ENCODE measurements at regions not wholly inside any gene's neighbourhood (a gene's known extent, or its start where the extent isn't known, plus 50 kb on each side); places are given as distances from the start of the nearest gene placed in this dataset.

DNA sequence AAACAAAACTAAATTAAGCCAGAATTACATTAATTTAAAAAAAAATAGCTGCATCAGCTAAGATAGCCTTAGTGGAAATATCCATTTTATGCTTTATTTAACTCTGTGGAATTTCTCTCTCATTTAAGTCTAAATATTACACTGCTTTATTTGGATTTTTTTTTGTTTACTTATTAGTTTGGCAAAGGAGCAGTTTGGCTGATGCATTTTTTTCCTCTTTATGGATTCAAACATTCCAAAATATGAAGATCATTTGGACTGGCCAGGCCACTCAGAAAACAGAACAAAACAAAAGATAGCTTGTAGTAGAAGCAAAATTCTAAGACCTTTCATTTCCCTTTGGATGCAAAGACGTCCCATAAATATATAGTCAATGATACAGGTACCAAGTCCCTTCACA is 707.3 kb upstream of the UBE2E2 start:
- DNase-seq, result no peak

DNA sequence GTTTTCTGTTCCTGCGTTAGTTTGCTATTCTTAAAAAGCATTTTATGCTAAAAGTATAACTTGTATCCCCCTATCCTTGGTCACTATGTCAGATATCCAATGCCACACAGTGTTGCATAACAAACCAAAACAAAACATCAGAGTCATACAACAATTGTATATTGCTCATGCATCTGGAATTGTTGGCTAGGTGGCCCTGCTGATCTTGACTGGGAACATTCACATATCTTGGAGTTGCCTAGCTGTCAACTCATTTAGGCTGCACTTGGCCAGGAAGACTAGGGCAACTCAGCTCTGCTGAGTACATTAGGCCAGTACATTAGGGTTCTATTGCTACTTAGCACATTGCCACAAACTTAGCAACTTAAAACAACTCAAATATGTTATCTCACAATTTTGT is 706.5 kb upstream of the UBE2E2 start:
- no peak for DNase-seq

DNA sequence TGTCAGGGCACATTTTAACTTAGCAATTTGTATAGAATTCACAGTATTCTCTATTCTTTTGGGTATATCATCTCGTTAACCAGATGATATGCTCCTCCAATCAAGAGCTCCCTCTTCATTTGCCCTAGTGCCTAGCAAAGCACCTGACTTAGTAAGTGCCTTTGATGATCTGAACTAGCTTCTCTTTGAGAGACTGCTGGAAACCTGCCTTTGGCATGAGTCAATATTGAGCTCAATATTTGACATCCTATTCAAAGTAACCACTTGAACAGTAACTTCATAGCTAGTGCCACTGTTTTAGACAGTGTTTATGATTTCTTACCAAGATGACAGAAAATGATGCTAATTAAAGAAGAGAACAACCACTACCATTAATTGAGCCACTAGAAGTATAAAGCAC is 696.3 kb upstream of the UBE2E2 start:
- no peak for DNase-seq

DNA sequence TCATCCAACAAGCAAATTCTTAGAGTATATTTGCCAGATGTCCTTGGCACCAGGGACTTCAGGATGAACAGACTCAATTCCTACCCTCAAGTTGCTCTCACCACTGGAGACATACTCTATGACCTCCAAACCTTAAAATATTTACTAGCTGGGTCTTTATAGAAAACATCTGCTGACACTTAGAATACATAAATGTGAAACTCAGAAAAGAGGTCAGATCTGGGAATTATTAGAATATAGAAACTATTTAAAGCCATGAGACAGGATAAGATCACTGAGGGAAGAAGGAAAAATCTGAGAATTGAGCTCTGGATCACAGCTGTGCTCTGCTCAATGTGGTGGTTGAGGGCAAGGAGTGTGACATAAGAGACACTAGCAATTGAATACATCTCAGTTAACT is 695.4 kb upstream of the UBE2E2 start:
- DNase-seq, result no peak

DNA sequence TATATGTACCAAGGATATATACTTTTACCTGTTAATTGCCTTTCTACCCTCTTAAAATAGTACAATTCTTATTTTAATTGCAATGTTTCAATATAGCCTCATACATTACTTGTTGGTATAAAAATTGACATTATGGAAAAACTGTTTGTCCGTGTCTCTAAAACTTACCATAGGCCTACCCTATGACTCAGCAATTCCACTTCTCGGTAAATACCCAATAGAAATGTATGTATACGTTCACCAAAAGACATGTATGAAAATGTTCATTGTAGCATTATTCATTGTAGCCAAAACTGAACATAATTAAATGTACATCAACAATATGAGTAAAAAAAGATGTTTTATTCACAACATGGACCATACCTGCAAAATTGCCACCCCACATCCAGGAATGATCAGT is 679.2 kb upstream of the UBE2E2 start:
- no peak for DNase-seq

DNA sequence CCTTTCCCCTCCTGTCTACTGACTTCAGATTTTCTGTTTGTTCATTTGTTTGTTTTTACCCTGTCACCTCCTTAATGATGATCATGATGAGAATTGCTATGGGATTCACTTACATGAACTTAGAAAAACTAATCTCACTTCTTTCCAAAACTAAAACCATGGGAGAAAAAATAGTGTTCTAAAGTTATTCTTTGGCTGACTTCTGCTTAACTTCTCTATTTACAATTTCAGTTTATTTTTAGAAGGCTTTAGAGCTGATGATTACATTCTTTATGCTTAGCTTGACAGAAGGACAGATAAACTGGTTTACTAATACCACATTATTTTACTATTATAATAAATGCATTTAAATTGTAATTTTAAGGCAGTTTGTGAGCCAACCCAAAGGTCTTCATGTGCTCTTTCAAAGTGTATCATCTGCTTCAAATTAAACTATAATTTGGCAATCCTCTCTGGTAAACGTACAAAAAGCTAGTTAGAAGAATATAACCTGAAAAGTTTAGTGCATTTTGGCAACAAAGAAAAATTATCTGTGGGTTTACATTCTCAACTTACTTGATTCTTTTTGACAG is 676.8 kb upstream of the UBE2E2 start:
- no peak for DNase-seq

DNA sequence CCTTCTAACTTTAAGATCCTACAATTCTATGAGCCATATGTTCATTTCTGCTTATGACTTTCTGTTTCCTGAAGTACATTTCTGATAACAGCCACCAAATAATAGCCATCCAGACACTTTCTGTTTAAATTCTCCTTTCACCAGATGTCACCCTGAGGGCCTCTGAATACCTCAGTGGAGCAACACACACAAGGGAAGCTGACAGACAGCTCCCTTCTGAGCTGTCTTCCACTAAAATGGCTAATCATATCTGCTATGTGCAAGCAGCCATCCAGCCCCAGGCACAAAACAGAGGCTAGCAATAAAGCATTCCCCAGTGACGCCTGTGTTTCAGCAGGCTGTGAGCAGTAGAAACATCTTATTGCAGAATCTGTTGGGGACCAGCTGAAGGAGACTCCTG is 666.6 kb upstream of the UBE2E2 start:
- no peak for DNase-seq

DNA sequence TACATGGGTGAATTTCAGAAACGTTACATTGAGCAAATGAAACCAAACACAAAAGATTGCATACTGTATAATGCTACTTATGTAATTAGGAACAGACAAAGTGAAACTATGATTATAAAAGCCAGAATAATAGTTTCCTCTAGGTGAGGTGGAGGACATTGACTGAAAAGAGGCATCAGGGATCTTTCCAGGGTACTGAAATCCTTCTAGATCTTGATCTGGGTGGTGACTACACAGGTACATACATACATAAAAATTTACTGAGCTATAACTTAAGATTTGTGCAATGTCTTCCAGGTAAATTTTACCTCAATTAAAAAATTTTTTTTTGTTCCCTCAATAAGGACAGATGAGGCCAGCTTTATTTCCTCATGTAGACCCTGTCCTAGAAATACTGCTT is 665.6 kb upstream of the UBE2E2 start:
- no peak for DNase-seq

DNA sequence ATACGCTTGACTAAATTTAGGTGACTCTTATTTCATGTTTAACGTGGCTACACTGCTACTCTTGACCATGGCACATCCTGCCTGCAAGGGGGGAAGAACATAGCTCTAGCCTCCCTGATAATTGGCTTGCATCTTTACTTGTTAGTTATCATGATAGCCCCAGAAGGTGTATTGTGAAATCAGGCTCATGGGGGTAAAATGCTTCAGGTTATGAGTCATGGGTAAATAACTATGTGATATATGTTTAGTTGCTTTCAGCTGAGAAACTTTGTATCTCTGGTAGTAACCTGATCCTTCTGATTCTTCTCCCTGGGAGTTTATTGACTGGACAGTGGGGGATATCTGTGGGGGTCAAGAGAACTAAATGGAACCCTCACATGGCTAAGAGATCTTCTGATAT is 660.8 kb upstream of the UBE2E2 start:
- no peak for DNase-seq

DNA sequence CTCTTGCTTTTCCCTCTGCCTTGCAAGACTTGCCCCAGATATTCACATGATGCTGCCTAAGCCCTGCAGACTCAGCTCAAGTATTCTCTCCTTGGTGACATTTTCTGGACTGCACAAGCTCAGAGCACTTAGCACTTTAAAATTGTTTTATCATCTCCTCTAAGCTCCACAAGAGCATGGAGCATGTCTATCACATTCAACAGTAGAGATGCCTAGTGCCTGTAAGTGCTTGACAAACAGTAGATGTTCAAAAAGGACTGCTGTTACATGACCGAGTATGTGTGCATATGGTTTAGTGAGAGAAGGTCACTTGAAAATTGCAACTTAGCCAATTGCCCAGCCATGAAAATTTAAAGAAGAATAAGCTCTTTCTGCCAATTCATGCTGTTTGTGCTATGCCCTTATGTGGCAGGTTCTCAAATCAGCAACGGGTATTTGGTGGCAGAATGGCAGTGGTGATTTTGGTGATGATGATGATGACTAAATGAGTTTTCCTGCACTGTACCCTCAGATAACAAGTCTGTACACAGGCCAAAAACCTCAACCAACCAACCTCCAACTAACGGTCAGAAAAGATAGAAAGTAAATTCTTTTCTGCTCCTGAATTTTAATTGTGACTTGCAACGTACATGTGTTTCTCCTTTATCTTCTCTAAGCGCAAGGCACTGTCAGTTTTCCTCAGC is 647.2 kb upstream of the UBE2E2 start:
- no peak for DNase-seq

DNA sequence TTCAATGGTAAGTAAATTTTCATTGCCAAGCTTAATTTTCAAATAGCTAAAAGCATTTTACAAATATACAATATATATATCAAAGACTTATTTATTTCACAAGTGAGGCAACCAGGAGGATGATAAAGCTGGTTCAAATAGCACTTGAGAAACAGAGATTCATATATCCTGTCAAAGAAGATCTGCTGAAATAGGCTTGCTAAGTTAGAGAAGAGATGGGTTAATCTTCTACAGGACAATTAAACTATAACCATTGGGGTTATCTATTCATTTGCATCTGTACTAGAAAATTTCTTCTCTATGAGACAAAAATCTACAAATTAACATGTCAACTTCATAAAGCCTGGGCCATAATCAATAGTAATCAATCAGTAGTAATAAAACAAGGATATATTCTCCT is 637.7 kb upstream of the UBE2E2 start:
- DNase-seq, result no peak

DNA sequence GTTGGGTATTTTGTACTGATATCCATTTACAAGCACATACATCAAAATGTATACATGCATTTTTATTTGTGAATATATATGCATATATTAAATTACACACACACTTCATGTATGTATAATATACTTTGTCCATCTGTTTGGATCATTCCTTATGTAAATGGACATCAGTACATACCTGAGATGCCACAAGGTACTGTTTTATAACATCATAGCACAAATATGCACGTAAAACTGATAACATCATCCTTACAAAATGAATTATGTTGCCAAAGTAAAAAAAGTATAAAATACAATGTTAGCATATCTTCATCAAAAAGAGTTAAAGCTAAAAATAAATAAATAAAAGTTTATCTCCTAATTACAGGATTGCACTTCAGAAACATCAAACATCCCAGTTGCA is 634.8 kb upstream of the UBE2E2 start:
- DNase-seq, result no peak

DNA sequence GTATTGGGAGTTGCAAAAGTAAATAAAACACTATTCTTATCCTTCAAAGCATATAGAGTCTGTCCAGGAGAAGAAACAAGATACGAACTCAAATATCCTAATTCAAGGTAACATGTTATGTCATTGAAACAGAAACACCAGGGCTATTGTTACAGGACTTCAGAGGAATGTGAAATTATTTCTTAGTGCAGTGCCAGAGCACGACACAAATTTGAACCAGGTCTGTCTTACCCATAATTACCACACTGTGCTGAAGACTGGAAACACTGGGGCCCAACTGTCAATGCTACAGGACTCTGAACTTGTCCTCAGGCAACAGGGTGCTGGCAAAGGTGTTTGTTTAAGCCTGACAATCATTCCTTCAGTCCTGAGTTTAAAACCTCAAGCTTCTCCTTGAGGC is 633.6 kb upstream of the UBE2E2 start:
- DNase-seq, result no peak

DNA sequence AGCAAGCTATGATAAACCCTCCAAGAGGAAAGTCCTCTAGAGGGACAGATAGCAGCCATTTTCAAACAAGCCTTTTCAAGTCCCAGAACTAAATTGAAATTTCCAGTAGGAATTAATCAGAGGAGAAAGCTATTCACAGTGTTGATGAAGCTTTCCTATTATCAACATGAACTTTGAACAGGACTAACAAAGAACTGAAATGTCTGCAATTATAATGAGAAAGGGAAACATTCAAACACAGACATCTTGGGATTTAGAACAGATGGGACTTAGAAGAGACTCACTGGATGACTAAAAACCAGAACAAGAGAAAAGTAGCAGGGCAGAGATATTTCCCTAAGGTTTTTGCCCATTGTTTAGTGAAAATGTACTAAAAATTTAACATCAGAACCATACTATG is 622.1 kb upstream of the UBE2E2 start:
- no peak for DNase-seq

DNA sequence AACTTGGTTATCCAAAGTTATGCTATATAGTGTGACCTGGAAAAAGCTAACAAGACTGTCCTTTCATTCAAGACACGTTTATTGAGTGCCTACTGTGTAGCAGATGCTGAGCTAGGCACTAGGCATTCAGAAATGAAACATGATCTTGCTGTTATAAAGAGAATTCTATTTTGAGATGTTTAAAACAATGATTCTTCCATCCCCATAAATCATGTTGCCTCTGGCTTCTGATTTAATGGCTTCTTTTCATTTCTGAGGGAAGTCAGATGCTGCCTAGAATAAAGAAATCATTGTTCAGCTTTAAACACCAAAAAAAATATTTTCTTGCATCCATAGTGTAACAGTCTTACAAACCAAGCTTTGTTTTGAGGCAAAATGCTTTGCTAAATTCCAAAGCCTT is 620.9 kb upstream of the UBE2E2 start:
- no peak for DNase-seq

DNA sequence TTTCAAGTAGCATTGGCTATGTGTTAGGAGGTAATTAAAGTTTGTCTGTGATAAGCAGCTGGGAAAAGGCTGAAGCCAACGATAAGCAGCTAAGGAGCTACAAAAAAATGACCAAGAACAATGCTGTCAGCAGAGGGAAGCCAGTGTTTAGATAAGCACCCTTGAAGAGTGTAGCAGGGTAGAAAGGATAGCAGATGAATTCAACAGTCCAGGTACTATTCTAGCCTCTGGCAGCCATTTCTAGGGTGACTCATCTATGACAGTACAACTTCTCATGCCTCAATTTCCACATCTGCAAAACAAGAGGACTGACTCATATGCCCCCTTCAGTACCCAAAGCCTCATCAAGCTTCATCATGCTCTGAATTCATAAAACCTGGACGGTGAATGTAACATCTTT is 617.6 kb upstream of the UBE2E2 start:
- no peak for DNase-seq

DNA sequence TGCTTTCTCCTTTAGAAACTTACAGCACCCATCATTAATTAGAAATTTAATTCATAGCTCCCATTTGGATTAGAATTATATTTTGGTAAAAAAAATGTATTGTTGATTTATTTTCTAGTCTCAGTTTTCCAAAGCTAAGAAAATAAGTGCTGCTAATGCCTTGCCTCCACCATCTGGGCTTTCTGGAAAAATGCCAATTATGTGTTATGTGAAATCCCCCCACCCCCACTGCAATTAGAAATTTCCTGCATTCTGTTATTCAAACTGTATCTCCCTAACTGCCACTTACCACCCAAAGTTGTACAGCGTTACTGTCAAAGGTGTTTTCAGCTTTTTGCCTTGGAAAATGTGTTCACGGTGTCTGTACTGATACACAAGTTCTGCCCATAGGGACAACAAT is 617.2 kb upstream of the UBE2E2 start:
- no peak for DNase-seq

DNA sequence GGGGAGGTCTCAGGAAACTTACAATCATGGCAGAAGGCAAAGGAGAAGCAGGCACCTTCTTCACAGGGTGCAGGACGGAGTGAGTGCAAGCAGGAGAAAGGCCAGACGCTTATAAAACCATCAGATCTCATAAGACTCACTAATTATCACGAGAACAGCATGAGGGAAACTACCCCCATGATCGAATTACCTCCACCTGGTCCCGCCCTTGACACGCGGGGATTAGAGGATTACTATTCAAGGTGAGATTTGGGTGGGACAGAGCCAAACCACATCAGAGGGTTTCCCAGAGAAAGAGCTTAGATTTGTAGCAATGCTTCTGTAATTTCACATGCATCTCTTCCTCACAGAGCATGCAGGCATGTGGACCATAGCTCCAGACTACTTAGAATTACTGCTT is 615.7 kb upstream of the UBE2E2 start:
- DNase-seq, result no peak

DNA sequence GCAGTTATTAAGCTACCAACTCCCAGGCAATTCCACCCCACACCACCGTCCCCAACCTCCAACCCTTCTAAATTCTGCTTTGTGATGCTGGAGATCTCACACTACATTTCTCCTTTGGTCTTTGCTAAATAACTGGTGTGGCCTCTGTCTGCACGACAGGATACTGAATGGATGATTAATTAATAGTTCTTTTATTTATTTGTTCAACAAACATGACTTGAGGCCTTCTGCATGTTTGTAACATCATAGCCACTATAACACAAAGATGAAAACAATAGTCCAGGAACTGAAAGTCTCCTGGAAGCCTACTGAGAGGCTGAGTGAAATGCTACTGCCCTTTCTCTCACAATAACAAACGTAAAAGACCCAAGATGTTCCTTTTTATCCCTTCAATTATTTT is 609.5 kb upstream of the UBE2E2 start:
- DNase-seq, result no peak

DNA sequence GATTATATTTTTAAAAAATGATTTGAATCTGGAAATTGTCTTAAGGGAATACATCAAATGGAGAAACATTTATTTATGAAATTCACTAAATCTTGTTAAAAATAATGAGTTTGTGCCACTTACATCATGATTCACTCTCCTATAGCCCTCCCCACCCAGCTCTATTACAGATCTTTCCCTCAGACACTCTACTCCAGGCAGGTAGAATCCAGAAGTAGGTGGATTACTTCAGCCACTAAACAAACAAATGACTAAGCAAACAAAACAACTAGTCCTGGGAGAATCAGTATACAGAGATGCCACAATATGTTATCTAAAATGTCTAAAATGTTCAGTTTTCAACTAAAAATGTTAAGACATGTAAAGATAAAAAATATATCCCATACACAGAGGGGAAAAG is 608.1 kb upstream of the UBE2E2 start:
- DNase-seq, result no peak

DNA sequence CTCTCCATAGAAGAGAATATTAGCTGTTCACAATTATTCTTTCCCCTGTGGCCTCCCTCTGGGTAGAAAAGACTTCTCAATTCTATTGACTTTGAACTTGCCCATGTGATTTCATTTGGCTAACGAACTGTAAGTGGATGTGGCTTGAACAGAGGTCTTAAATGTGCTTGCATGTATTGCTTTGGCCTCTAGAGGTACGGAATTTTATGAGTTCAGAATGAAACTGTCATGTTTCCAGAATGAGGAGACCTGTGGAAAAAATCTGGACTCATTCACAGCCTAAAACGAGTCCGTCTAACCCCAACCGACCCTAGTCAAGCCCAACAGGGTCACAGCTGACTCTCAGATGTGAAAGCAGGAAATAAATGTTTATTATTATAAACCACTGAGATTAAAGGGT is 596.7 kb upstream of the UBE2E2 start:
- no peak for DNase-seq

DNA sequence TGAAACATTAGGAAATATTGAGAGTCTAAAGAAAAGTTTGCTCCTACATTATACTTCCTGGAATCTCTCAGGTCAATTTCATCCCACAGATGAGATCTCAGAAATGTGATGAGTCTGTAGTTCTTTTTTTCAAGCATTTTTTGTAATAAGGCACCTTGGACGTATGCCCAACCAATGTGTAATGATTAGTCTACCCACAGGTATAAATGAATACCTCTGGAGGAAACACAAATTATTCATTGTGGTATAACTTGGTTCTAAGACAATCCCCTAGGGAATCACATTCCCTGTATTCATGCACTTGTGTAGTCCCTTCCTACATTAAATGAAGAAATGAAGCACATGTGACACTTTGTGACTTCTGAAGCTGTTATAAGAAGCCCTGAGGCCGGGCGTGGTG is 596.2 kb upstream of the UBE2E2 start:
- DNase-seq, result no peak

DNA sequence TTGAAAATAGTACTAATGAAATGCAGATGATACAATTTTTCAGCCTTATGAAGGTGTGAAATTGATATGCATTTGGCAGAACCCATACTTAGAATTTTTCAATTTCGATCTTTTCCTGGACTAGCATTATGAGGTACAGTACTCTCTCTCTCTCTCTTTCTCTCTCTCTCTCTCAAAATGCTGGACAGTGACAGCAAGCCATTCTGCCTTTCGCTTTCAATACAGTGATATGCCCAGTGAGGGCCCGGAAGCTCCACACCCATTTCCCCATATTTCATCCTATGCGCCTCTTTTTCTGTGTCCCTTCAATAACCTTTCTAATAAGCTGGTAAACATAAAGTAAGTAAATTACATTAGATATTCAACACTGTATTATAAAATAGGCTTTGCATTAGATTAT is 595.0 kb upstream of the UBE2E2 start:
- no peak for DNase-seq

DNA sequence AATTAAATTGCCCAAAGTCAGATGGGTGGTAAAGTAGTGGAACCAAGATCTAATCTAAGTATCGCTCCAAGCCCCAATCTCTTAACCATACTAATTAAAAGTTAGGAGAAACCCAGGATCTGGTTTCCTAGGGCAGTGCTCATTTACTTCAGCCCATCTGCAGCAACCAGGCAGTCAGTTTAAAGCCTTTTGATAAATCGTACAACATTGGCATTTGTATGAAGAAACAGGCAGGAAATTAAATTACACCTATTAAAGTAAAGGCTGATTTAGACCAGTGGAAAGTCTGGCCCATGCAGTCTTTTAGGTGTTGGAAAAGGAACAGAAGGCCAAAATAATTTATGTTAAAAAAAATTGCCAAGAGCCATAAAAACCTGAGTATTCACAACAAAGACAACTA is 594.4 kb upstream of the UBE2E2 start:
- DNase-seq, result no peak

DNA sequence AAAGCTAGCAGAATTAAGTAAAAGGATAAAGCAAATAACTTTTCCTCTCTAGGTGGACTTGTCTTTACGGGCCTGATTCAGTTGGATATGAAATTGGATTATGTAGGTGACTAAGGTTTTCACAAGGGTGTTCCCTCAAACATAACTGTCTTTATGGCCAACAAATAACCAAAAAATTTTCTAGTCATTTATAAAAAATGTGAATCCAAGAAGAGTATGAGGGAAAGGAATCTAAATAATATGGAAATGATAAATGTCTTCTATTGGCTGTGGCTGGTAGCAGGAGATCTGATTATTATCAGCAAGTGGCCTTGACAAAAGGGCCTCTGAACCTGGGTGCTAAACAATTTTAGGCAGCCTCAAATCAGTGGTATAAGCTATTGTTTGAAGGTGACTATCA is 594.0 kb upstream of the UBE2E2 start:
- DNase-seq, result no peak

DNA sequence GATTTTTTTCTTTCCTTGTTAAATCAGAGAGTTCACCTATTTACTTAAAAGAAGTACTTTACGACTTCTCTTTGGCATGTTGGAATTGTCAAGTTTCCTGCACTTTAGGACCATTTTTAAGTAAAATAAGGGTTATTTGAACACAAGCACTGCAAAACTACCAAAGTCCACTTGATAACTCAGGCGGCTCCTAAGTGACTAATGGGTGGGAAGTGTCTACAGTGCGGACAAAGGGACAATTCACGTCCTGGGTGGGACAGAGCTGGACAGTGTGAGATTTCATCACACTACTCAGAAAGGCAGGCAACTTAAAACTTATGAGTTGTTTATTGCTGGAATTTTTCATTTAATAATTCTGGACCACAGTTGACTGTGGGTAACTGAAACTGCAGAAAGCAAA is 590.2 kb upstream of the UBE2E2 start:
- DNase-seq, result no peak
